Loucy (cell line): ENCODE measurements at regions not wholly inside any gene's neighbourhood (a gene's known extent, or its start where the extent isn't known, plus 50 kb on each side); places are given as distances from the start of the nearest gene placed in this dataset.

ENCODE experiments used
- H2AFZ ChIP-seq: fragments of 200-600 bp; sonication (generic); 2 replicates; pipeline ENCODE4 v1.6.0; 2016; ENCODE audit warnings: antibody characterized with exemption, mild to moderate bottlenecking, low read length, moderate library complexity
- H3F3A ChIP-seq: fragments of 200-600 bp; 2 replicates; pipeline ENCODE4 v1.6.0; 2016; ENCODE audit warnings: antibody characterized with exemption, low read depth, mild to moderate bottlenecking
- H3K27me3 ChIP-seq: fragments of 200-600 bp; sonication (generic); 2 replicates; pipeline ENCODE4 v1.6.1; 2014; ENCODE audit warnings: low read length, mild to moderate bottlenecking; ENCODE audit not compliant: insufficient read depth, poor library complexity, severe bottlenecking
- H3K36me3 ChIP-seq: fragments of 200-600 bp; sonication (generic); 2 replicates; pipeline ENCODE4 v1.6.1; 2016; ENCODE audit warnings: low read length; ENCODE audit not compliant: insufficient read depth
- H3K4me1 ChIP-seq: fragments of 200-600 bp; sonication (generic); 2 replicates; pipeline ENCODE4 v1.5.1; 2014; ENCODE audit warnings: low read length, mild to moderate bottlenecking; ENCODE audit not compliant: insufficient read depth, poor library complexity, severe bottlenecking
- H3K4me2 ChIP-seq: fragments of 200-600 bp; sonication (generic); 2 replicates; pipeline ENCODE4 v1.6.0; 2014; ENCODE audit warnings: antibody characterized with exemption, low read length, low read depth, mild to moderate bottlenecking; ENCODE audit not compliant: poor library complexity, severe bottlenecking
- H3K4me3 ChIP-seq: fragments of 200-600 bp; sonication (generic); 2 replicates; pipeline ENCODE4 v1.5.1; 2014; ENCODE audit warnings: low read length, mild to moderate bottlenecking, mixed read lengths; ENCODE audit not compliant: poor library complexity, severe bottlenecking
- H3K79me2 ChIP-seq: fragments of 200-600 bp; sonication (generic); 2 replicates; pipeline ENCODE4 v1.6.1; 2014; ENCODE audit warnings: low read length; ENCODE audit not compliant: insufficient read depth
- H3K9ac ChIP-seq: fragments of 200-600 bp; sonication (generic); 2 replicates; pipeline ENCODE4 v1.6.0; 2014; ENCODE audit warnings: mild to moderate bottlenecking, low read depth, low read length, moderate library complexity; ENCODE audit not compliant: poor library complexity, severe bottlenecking
- H3K9me2 ChIP-seq: fragments of 200-600 bp; sonication (generic); replicated peaks from 2 replicates; pipeline ENCODE4 v1.6.1; 2016; ENCODE audit warnings: low read depth, low read length, mixed read lengths
- H3K9me3 ChIP-seq: fragments of 200-600 bp; sonication (generic); 2 replicates; pipeline ENCODE4 v1.6.1; 2014; ENCODE audit warnings: mild to moderate bottlenecking, antibody characterized with exemption, low read length, low read depth; ENCODE audit not compliant: insufficient read depth
- H4K20me1 ChIP-seq: fragments of 200-600 bp; sonication (generic); 2 replicates; pipeline ENCODE4 v1.6.0; 2014; ENCODE audit warnings: antibody characterized with exemption, low read length, mild to moderate bottlenecking; ENCODE audit not compliant: insufficient read depth, poor library complexity, severe bottlenecking
- CTCF ChIP-seq: fragments of 200-600 bp; sonication (generic); conservative IDR thresholded peaks from 2 replicates; pipeline ENCODE4 v1.5.1; 2014; ENCODE audit warnings: mild to moderate bottlenecking, antibody characterized with exemption, low read length
- EZH2phosphoT487 ChIP-seq: fragments of 200-600 bp; IDR thresholded peaks from 2 replicates; pipeline ENCODE4 v1.6.1; 2018; ENCODE audit warnings: antibody characterized with exemption, mild to moderate bottlenecking, moderate library complexity, borderline replicate concordance

DNA sequence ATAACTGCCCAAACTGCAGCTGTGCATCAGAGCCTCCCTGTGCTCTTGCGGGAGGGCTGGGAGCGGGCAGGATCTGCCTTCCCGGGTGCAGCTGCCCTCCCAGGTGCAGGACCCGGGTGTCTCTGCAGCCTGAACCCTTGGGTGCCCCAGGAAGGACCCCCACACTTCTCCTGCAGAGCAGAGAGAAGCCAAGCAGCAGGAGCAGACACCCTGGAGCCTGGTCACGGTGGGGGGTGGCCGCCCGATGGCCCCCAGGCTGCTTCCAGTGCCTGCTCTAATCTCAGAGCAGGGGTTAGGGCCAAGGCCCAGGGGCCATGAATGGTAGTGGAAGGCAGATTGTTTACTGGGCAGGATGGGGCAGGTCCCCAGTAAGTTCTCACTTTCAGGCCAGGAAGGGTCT lies 83.0 kb downstream of the RHOU start:
- H3K36me3 ChIP-seq, result no peaks in the 10 kb centered on the region
- H3K4me2 ChIP-seq, result no peak overlapping the region
- H3K79me2 ChIP-seq, result no peaks in the 10 kb centered on the region
- H3K9me3 ChIP-seq, result no peaks in the 10 kb centered on the region
- TF ChIP-seq CTCF (no peak), EZH2phosphoT487 (no peak)
- H3K4me1 ChIP-seq, result peaks cover 4% of the 10 kb centered on the region
- H3K9me2 ChIP-seq, result no peaks in the 10 kb centered on the region
- no peaks in the 10 kb centered on the region for H4K20me1 ChIP-seq
- H3K4me3 ChIP-seq, result no peak overlapping the region
- no peaks in the 10 kb centered on the region for H3K27me3 ChIP-seq
- H3K9ac ChIP-seq, result no peak overlapping the region
- no peaks in the 10 kb centered on the region for H3F3A ChIP-seq
- no peak overlapping the region for H2AFZ ChIP-seq

DNA sequence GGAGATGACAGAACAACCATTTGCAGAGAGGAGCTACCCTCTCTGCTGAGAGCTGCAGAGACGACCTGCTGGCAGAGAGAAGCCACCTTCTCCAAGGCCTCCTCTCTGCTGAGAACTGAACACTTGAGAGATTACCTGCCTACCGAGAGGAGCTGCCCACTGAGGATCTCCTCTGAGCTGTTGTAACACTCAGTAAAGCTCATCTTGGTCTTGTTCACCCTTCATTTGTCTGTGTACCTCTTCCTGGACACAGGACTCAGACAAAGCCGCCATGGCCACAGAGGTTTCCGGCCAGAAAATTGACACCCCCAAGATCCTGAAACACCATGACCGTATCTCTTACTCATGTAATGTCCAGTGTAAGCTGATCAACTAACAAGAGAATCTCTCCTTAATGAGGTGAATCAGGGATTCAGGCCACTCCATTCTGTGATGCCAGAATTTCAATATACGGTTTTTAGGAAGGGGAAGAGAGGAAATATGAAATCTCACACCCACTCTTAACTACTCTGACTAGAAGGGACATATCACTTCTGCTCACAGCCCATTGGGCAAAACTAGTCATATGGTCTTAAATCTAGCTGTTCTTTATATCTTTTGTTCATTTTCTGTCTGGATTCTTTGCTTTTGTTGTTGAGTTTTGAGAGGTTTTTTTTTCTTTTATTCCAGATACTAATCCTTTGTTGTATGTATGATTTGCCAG lies 83.8 kb downstream of the RHOU start:
- no peaks in the 10 kb centered on the region for H3K9me3 ChIP-seq
- H3K36me3 ChIP-seq, result no peaks in the 10 kb centered on the region
- H3K79me2 ChIP-seq, result no peaks in the 10 kb centered on the region
- H3K9me2 ChIP-seq, result no peaks in the 10 kb centered on the region
- TF ChIP-seq CTCF, result no peak
- TF ChIP-seq EZH2phosphoT487, result no peak
- no peaks in the 10 kb centered on the region for H3K4me1 ChIP-seq
- no peaks in the 10 kb centered on the region for H4K20me1 ChIP-seq
- H3F3A ChIP-seq, result no peaks in the 10 kb centered on the region
- no peaks in the 10 kb centered on the region for H3K27me3 ChIP-seq
- H2AFZ ChIP-seq, result no peak overlapping the region
- H3K4me3 ChIP-seq, result no peak overlapping the region
- no peak overlapping the region for H3K9ac ChIP-seq
- no peak overlapping the region for H3K4me2 ChIP-seq

- H3K4me1 ChIP-seq, result peaks cover 7% of the 10 kb centered on the region
- no peaks in the 10 kb centered on the region for H3K79me2 ChIP-seq
- no peak overlapping the region for H2AFZ ChIP-seq
- no peaks in the 10 kb centered on the region for H3K36me3 ChIP-seq
- no peaks in the 10 kb centered on the region for H4K20me1 ChIP-seq
- no peaks in the 10 kb centered on the region for H3K9me3 ChIP-seq
- TF ChIP-seq CTCF (no peak), EZH2phosphoT487 (no peak)
- H3K4me3 ChIP-seq, result no peak overlapping the region
- H3F3A ChIP-seq, result no peaks in the 10 kb centered on the region
- no peak overlapping the region for H3K9ac ChIP-seq
- H3K27me3 ChIP-seq, result no peaks in the 10 kb centered on the region
- no peaks in the 10 kb centered on the region for H3K9me2 ChIP-seq
- no peak overlapping the region for H3K4me2 ChIP-seq
Observed at GRCh38 chr1:228821252-228821651, 86.0 kb downstream of the RHOU start.
